ENCODE measurements at regions not wholly inside any gene's neighbourhood (a gene's known extent, or its start where the extent isn't known, plus 50 kb on each side); places are given as distances from the start of the nearest gene placed in this dataset.
"Not testable (repeated sequence)": the region's sequence is repeated elsewhere in the genome, so short reads cannot be mapped to it uniquely, and the experiment has no call there.

GRCh38 chr12:47367912-47368537 lies 288.3 kb upstream of the AMIGO2 start:
- no peak for DNase-seq

GRCh38 chr12:47366579-47366978 lies 286.8 kb upstream of the AMIGO2 start:
- no peak for DNase-seq

GRCh38 chr12:47366157-47366556 lies 286.4 kb upstream of the AMIGO2 start:
- no peak for DNase-seq

GRCh38 chr12:47365443-47366076 lies 285.8 kb upstream of the AMIGO2 start:
- DNase-seq, result not testable (repeated sequence)

GRCh38 chr12:47364261-47364660 lies 284.5 kb upstream of the AMIGO2 start:
- DNase-seq, result no peak

GRCh38 chr12:47362126-47362705 lies 282.5 kb upstream of the AMIGO2 start:
- DNase-seq, result no peak

GRCh38 chr12:47361389-47362021 lies 281.7 kb upstream of the AMIGO2 start:
- peak; percentile 27 for DNase-seq

GRCh38 chr12:47360771-47361388 lies 281.1 kb upstream of the AMIGO2 start:
- peak; percentile 48 for DNase-seq

- DNase-seq, result no peak
These were observed 280.3 kb upstream of the AMIGO2 start for GRCh38 chr12:47360093-47360480.

- DNase-seq, result no peak
These were observed 279.7 kb upstream of the AMIGO2 start for GRCh38 chr12:47359310-47360092.

- not testable (repeated sequence) for DNase-seq
These were observed 277.2 kb upstream of the AMIGO2 start for GRCh38 chr12:47357006-47357405.

- DNase-seq, result peak; percentile 92
These were observed 276.5 kb upstream of the AMIGO2 start for GRCh38 chr12:47356129-47356700.

- DNase-seq, result no peak
These were observed 273.7 kb upstream of the AMIGO2 start for GRCh38 chr12:47353508-47353907.

GRCh38 chr12:47352067-47352466 lies 272.3 kb upstream of the AMIGO2 start:
- DNase-seq, result no peak

GRCh38 chr12:47351526-47351925 lies 271.8 kb upstream of the AMIGO2 start:
- DNase-seq, result no peak

- DNase-seq, result peak; percentile 61
These were observed 270.3 kb upstream of the AMIGO2 start for GRCh38 chr12:47350062-47350408.

GRCh38 chr12:47349137-47350061 lies 269.6 kb upstream of the AMIGO2 start:
- DNase-seq, result no peak

- no peak for DNase-seq
These were observed 268.4 kb upstream of the AMIGO2 start for GRCh38 chr12:47348206-47348605.

GRCh38 chr12:47346251-47347019 lies 266.7 kb upstream of the AMIGO2 start:
- no peak for DNase-seq

Measured in inflammatory macrophage treated with lipopolysaccharide for 4 hours (primary cell).